Retinal pigment epithelial cell (primary cell): ENCODE measurements at regions not wholly inside any gene's neighbourhood (a gene's known extent, or its start where the extent isn't known, plus 50 kb on each side); places are given as distances from the start of the nearest gene placed in this dataset.

Source experiments
- DNase-seq: peaks from one replicate; pipeline ENCODE4 v3.0.0-alpha.2; 2010; ENCODE audit warnings: low read depth
- H3K4me3 ChIP-seq: 2 replicates; pipeline ENCODE4 v1.5.1; 2011; ENCODE audit warnings: mild to moderate bottlenecking, low read length, control low read depth, moderate library complexity
- CTCF ChIP-seq: conservative IDR thresholded peaks from 2 replicates; pipeline ENCODE4 v1.5.1; 2011; ENCODE audit warnings: low read depth, low read length, control low read depth, inconsistent platforms

- TF ChIP-seq CTCF, result no peak
- DNase-seq, result no peak
- H3K4me3 ChIP-seq, result no peak overlapping the region
These were observed 691.8 kb upstream of the CHAC2 start for GRCh38 chr2:53075760-53076159.

- H3K4me3 ChIP-seq, result no peak overlapping the region
- no peak for DNase-seq
- TF ChIP-seq CTCF, result no peak
These were observed 700.1 kb upstream of the CHAC2 start for GRCh38 chr2:53067533-53067932.

DNA sequence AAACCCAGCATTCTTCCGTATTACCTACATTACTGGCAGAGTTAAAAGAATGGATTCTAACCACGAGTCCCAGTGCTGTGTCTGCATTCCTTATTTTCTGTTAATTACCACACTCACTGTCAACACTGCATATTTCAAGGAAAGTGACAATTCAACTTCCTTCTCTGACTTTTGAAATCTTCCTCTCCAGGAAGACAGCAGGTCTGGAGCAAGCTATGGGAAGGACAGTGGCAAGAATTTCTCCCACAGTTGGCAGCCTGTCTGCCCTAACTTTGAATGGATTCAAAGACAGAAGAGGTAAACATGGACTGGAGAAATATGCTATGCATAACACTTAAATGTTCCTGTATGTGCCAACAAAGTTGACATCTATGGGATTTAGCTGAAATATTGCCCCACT lies 700.5 kb upstream of the CHAC2 start:
- DNase-seq, result no peak
- no peak overlapping the region for H3K4me3 ChIP-seq
- TF ChIP-seq CTCF, result no peak

GRCh38 chr2:53064154-53064553 lies 703.5 kb upstream of the CHAC2 start:
- no peak overlapping the region for H3K4me3 ChIP-seq
- TF ChIP-seq CTCF, result no peak
- DNase-seq, result no peak

DNA sequence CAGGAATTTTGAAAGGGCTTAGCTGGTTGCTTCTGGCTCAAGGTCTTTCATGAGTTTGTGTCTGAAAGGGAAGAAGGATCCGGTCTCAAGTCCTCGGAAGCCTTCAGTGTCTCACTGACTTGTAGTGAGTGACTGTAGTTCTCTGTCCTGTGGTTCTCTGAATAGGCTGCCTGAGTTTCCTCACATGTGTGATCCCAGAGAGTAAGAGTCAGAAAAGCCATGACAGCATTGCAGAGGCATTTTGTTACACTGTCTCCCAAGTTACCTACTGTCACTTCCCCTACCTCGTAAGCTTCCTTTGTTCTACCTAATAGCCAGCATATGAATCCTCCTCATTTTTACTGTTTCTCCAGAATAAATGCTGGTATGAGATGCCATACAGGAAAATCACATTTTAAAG lies 709.1 kb upstream of the CHAC2 start:
- no peak for TF ChIP-seq CTCF
- DNase-seq, result no peak
- no peak overlapping the region for H3K4me3 ChIP-seq

- no peak for DNase-seq
- TF ChIP-seq CTCF, result no peak
- H3K4me3 ChIP-seq, result no peak overlapping the region
These were observed 713.7 kb upstream of the CHAC2 start for GRCh38 chr2:53053937-53054336.

DNA sequence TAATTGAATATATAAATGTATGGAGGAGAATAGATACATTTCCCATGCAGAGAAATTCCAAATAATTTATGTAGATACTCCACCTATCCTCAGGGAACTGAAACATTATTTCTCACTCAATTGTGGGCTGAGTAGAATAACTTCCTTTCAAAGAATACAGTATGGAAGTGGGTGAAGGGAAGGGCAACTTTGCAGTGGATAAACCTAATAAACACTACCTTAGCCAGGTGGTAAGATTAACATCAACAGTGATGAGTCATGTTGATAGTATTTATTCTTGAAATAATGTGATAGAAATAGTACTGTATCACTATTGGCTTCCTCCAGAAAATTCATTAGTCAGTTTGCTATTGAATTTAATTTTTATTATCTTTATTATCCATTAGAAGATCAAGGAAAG lies 716.4 kb upstream of the CHAC2 start:
- TF ChIP-seq CTCF, result no peak
- no peak overlapping the region for H3K4me3 ChIP-seq
- DNase-seq, result no peak
